Astrocyte of the hippocampus (primary cell): ENCODE measurements at regions not wholly inside any gene's neighbourhood (a gene's known extent, or its start where the extent isn't known, plus 50 kb on each side); places are given as distances from the start of the nearest gene placed in this dataset.
"Not testable (repeated sequence)": the region's sequence is repeated elsewhere in the genome, so short reads cannot be mapped to it uniquely, and the experiment has no call there.

Experiments
- DNase-seq: peaks from one replicate; pipeline ENCODE4 v3.0.0; 2011; ENCODE audit warnings: low read depth, low spot score

DNA sequence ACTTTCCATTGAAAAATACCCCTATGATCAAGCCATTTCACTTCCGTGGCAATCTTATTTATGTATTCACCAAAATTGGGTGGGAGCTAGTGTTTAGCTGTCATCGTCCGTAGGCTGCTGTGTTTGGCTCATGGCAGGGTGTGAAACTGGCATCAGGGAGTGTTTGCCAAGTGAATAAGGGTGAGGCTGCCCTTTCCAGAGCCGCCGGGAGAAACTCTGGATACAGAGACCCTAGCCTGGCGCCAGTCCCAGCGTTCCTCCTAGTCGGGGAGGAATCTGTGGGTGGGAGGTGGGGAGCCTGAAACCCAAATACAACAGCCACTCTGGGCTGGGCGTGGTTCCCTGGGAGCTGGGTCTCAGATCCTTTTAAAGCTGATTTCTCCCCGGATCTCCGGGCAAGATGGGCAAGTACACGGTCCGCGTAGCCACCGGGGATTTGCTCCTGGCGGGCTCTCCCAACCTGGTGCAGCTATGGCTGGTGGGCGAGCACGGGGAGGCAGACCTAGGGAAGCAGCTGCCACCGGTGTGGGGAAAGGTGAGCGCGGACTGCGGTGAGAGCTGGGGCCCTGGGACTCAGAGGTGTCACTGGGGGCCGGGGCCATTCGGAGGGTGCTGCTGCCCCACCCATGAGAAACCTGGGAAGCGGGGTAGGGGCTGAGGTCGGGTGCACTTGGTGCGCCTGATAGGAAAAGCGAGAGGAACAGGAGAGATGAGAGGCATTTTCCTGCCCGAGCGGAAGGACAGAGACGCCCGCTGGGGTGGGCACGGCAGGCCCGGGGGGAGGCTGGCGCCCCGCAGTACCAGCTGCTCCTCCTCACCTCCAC, 62.1 kb upstream of the TEKT1 start:
- no peak for DNase-seq

DNA sequence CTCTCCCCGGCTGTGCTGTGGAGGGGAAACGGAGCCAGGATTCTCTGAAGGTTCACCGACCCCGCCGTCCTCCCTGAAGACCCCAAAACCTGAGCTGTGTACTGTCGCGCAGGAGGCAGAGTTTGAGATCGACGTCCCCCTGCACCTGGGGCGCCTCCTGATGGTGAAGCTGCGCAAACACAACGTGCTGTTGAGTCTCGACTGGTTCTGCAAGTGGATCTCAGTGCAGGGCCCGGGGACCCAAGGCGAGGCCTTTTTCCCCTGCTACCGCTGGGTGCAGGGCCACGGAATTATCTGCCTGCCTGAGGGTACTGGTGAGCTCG, 62.6 kb upstream of the TEKT1 start:
- DNase-seq: peak; percentile 24

DNA sequence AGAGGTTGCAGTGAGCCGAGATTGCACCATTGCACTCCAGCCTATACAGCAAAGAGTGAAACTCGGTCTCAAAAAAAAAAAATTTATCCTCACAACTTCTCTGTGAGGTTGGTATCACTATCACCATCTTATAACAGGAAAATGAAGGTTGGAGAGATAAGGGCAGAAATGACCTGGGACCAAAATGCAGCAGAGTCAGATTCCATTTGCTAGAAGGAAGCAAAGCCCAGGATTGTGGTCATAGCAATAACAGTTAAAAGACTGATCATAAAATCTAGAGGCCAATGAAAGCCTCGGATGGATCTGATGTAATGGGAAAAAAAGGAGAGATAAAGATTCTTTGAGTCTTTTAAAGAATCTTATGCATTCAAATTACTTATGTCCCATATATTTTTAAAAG, 69.6 kb upstream of the TEKT1 start:
- no peak for DNase-seq

DNA sequence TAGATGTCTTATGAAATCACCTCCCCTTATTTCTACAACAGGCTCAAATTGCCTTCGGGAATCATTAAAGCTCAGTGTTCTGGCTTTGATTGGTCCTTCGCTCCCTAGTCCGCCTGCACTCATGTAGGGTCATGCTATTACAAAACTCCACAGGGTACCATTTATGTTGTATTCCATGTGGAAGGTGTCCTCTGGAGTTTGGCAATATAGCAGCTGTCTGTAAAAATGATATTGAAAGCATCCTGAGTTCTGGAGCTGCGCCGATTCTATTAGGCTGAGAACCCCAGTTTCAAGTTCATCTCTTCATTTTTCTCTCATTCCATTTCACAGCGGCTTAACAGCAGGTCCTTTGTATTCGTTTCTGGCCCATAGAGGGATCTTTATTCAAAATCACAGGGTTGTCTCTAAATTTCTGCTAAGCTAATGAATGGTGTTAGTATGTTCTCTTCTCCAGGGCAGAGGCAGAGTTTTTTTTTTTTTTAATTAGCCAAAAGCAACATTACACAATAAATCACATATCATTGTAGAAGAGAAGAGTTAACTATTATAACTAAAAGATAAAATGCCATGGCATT, 71.9 kb upstream of the TEKT1 start:
- no peak for DNase-seq

DNA sequence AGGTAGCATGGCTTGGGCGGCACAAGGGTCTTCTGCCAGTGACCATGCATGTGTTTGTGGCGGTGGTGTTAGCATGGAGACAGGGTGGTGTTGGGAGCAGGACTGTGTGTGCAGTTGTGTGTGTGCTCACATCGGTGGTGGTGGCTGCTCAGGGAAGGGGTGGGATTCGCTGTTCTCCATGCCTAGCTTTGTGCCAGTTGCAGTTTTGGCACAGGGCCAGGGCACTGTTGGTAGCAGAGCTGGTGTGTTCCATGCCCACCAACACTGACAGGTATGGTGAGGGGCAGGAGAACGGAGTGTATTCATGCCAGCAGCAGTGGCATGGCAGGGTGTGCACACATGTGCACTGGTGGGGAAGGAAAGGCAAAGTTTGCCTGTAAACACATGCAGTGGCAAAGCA, 77.3 kb upstream of the TEKT1 start:
- no peak for DNase-seq

DNA sequence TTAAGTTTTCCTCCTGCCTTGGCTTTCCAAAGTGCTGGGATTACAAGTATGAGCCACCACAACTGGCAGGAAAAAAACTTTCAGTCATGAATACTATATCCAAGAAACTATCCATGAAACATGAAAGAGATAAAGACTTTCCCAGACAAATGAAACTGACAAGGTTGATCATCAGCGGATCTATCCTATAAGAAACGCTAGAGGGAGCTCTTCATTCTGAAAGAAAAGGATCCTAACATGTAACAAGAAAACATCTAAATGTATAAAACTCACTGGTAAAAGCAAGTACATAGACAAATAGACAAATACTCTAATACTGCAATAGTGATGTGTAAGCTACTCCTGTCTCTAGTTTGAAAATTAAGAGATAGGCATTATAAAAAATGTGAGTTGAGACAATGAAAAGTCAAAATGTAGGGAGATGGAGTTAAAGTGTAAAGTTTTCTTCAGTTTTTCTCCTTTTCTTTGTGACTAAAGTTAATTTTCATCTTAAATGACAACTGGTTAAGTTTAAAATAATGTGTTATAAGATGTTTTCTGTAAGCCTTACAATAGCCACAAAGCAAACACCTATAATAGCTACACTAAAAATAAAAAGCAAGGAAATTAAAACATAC, 79.6 kb upstream of the TEKT1 start:
- DNase-seq: peak; percentile 52

DNA sequence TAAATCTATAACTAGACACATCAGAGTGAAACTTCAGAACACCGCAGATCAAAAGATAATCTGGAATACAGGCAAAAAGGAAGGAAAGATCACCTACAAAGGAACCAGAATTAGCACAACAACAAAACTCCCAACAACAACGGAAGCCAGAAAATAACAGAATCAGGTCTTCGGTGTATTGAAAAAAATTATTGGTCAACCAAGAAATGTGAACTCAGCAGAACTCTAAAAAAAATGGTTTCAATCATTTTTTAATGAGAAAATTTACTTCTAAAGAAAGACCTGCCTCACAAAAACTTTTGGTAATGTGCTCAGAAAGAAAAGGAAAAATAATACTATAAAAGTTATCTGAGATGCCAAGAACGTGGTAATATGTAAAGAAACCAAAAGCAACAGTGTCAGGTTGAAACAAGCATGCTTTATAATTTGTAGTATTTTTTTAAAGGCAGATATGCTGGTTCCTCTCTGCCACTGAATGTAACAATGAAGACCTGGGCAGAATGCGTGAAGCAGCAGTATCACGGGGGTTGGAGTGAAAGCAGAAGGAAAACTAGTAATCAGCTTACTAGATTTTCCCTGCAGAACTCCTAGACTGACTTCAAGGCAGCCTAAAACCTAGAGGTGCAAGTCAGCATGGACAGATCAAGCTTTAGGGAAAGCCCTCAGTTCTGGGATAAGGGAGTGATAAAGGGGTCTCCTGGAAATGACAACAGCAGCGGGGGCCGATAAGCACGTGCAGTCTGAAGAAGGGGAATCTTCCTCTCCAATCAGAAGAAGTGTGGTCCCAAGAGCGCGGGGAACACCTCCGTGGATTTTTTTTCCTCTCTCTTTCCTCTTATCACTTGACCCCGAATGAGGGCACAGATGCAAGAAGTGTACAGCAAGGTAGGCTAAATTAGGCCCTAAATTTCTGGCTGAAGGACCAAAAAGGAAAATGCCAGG, 80.9 kb upstream of the TEKT1 start:
- DNase-seq: no peak

DNA sequence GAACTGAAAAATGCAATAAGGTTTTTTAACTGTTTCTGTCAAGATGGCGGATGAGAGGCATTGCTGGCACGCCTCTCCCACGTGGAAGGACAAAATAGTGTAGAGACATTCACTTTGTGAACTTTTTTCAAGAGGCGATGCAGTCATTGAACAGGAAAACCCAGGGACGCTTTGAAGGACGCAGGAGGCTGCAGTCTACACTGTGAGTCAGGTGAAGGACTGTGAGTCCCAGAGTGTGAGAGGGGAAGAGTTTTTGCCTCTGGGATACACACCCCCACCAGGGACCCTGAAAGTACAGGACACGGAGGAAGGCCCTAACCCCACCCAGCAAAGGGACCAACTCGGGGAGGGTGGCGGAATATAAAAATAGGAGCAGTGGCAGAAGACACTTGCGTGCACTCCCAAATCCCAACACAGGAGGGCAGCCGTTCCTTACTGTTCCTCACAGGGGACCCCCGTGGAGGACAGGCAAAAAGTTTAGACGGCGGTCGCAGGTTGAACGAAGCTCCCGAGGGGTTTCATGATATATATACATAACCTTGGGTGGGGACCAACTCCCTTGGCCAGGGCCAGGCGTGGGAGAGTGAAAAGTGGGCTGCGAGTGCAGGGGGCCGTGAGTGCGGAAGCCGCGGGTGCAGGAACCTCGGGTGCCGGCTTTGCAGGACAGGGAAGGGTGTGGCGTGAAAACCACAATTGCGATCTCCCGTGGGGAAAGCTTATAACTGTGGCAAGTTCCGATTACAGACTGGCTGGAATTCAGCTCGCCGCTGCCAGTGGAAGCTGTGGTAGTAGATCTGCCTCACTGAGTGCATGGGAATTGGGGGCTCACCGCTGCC, 82.0 kb upstream of the ALOX12 start:
- DNase-seq: peak; percentile 71

DNA sequence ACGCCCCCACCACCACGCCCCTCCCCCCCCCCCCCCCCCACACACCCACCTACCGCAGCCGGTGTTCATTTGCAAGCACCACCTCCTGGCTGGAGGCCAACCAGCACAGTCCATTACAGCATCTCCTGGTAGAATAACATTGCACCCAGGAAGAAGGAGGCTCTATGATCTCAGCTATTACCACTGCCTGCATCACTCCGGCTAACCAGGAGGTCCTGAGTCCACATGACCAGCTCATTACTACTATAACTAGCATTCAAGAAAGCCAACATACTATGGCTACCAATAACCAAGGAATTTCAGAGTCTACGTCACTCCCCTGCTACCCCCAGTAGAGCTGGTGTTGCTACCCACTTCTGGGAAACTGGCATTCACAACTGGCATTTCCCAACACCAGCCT, 81.1 kb upstream of the ALOX12 start:
- DNase-seq: no peak

DNA sequence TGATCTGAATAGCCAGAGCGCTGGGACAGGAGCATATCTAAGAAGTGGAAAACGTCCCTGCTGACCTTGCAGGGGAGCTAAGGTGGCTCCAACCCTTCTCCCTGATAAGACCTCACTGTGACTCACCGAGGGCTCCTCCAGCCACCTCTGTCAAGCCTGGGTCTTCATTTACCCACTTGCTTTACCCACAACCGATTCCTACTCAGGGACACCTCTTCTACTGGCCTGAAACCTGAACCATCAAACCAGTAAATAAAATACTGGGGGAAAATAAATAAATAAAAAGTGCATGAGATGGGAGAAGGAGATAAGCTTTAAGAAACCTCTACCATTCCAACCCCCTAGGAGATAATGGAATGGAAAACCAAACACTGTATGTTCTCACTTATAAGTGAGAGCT, 80.2 kb upstream of the ALOX12 start:
- DNase-seq: no peak

DNA sequence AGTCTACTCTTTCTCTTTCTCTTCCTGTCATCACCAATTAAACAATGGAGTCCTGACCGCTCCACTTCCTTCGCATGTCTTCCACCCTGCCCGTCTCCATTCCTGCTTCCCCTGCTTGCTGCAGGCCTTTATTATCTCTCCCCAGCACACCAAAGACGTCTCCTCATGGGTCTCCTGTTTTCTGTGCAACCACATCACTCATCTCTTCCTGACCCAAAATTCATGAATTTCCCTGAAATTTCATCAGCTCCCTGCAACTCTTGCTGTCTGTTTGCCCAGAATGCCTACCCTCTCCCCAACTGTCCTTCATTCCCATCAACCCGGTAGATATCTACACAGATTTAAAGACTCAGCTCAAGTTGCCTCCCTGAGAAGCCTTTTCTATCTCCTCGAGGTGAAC, 76.7 kb upstream of the ALOX12 start:
- DNase-seq: no peak

DNA sequence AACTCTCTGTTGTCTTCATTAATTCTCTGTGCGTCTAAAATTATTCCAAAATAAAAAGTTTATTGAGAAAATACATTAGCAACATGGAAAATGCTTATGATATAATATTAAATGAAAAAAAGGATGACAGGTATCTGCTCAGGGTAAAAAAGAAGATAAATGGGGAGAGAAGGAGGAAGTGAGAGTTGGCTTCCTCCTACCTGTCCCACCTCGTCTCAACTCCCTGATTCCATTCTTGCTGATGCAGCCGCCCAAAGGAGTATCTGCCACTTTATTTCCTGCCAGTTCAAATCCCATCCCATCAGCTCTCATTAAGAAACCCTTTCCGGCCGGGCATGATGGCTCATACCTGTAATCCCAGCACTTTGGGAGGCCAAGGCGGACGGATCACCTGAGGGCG, 72.5 kb upstream of the ALOX12 start:
- no peak for DNase-seq

DNA sequence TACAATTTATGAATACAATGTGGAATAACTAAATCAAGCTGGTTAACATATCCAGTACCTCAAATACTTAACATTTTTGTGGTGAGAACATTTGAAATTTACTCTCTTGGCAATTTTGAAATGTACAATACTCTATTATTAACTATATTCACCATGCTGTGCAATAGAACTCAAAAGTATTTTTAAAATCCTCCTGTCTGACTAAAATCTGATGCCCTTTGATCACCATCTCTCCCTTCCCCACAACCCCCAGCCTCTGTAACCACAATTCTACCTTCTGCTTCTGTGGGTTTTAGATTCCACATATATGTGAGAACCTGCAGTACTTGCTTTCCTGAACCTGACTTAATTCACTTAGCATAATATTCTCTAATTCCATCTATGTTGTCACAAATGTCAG, 71.6 kb upstream of the ALOX12 start:
- DNase-seq: peak; percentile 30

DNA sequence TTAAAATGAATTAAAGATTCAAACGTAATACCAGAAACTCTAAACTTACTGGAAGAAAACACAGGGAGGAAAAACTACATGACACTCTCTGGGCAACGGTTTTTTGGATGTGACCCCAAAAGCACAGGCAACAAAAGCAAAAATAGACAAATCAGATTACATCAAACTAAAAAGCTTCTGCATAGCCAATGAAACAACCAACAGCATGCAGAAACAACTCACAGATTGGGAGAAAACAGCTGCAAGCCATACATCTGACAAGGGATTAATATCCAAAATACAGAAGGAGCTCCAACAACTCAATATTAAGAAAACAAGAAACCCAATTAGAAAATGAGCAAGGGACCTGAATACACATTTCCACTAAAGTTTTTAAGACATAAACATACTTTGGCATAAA, 69.2 kb upstream of the ALOX12 start:
- DNase-seq: no peak

DNA sequence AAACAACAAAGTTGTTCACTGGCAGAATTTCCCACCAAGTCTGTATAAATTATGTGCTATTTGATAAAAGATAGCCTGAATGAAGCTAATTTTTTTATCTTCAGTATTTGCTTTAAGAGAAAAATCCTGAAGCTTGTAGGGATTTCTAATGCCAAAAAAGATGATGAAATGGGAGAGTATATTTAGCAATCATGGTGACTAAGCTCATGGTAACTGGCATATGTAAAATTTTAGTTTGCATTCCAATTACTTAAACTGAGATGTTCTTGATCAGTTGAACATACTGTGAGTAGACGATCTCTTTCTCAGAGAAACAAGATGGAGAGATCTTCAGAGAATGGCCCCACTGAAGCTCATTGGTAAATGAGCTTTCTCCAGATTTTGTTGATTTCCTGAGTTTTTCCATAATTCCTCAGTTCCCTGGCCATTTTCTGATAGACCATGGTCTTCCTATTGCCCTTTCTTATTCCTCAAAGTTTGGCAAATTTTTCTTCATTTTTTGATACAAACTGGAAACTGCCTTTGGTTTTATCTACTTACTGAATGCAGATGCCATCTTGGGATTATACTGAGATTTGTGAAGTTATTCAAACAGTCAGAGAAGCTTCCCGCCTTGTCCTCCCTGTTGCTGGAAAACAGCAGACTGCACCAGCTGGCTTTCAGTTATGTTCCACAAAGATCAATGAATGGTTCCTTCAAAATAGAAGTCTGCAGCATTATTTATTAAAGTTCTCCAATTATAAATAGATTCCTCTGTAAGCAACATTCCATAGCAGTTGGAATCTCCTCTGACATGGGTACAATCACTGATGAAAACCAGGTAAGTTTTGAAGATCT, 68.3 kb upstream of the ALOX12 start:
- DNase-seq: no peak

DNA sequence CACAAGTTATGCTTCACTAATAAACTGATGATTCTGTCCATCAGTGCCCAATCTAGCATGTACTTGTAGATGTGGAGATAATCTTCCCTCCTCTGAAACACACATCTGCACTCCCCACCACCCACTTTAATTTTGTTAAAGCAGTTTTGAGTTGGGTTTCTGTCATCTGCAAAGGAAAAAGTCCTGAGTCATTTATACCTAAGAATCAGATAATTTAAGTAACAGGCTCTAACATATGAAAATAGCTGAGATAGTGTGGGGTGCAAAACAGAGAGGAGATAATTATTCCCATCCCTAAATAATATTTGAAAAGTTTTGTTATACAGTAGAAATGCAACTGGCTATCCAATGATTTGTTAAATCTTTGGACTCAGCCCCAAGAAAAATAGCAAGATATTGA, 67.7 kb upstream of the ALOX12 start:
- DNase-seq: no peak

DNA sequence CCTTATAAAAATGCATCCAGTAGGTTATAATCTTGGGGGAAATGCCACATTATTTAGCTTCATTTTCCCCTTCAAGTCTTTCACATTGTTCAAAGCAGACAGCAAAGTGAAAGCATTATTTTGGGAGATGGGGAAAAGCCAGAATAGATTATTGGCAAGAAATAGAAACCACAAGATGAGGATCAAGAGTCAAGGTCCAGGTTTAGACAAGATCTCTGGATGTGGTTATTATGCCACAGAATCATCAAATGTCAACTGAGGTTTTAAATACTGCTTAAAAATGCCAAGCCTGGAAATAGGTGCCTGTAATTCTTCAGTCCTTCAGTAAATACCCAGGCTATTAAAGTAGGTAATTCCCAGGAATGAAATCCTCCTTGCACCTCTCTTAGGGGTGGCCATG, 65.1 kb upstream of the ALOX12 start:
- no peak for DNase-seq

DNA sequence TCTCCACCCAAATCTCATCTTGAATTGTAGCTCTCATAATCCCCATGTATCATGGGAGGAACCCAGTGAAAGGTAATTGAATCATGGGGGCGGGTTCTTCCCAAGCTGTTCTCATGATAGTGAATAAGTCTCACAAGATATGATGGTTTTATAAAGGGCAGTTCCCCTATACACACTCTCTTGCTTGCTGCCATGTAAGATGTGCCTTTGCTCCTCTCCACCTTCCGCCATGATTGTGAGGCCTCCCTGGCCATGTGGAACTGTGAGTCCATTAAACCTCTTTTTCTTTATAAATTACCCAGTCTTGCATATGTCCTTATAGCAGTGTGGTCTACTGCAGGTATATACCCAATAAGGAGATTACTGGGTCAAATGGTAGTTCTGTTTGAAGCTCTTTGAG, 61.3 kb upstream of the ALOX12 start:
- not testable (repeated sequence) for DNase-seq

DNA sequence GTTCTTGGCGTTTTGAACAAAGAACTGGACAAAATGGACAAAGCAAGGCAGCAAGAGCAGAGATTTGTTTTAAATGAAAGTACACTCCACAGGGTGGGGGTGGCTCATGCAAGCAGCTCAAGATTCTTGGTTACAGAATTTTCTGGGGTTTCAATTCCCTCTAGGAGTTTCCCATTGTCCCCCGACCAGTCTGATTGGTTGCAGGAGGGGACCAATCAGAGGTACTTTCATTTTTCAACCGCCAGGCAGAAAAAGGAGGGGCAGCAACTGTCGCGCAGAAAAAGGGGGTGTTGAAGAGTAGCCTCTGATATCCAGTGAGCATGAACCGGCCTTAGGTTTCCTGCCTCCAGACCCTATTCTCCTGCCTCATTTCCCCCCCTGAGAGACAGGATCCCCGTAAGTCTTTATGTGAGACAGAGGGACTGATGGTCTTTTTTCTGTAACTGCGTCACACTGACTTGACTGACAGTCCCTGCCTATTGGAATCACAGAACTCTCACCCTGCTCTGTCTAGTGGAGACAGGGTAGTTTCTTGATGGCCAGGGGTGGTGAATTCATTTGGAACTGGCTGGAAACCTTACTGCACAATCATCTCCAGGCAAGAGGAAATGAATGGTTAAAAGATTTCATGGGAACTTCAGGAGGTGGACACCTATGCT, 59.4 kb upstream of the ALOX12 start:
- DNase-seq: peak; percentile 15

DNA sequence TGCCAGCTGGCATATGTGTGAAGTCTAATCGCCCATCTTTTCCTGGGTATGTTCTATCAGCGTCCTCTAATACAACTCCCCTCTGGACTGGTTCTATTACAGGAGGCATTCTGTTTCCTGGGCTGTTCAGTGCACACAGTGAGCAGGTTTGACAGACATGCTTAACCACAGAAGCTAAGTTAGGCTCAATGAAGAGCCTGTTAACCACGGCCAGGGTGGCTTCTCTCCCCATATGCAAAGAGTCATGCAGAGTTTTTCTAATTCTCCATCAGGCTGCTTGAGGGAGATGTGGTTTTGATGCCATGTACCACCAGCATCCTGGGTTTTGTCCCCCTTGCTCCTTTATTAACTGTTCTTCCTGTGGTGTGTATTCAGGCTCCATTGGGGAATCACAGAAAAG, 57.2 kb upstream of the ALOX12 start:
- DNase-seq: no peak
